AG08396 (cell line): ENCODE measurements at regions not wholly inside any gene's neighbourhood (a gene's known extent, or its start where the extent isn't known, plus 50 kb on each side); places are given as distances from the start of the nearest gene placed in this dataset.

Experiments
- DNase-seq: peaks from one replicate; pipeline ENCODE4 v3.0.0; 2012; ENCODE audit warnings: low spot score, mixed read lengths

GRCh38 chr5:66306105-66306843 is 162.2 kb downstream of the SREK1 start:
- DNase-seq: peak; percentile 84

GRCh38 chr5:66306844-66307315 is 162.8 kb downstream of the SREK1 start:
- no peak for DNase-seq

- DNase-seq: peak; percentile 60
These were observed 163.6 kb downstream of the SREK1 start for GRCh38 chr5:66307647-66308241.

GRCh38 chr5:66312266-66312665 is 168.2 kb downstream of the SREK1 start:
- DNase-seq: no peak

- no peak for DNase-seq
These were observed 171.7 kb downstream of the SREK1 start for GRCh38 chr5:66315784-66316183.

GRCh38 chr5:66322786-66323528 is 178.9 kb downstream of the SREK1 start:
- no peak for DNase-seq

GRCh38 chr5:66323529-66323895 is 179.4 kb downstream of the SREK1 start:
- DNase-seq: no peak

- no peak for DNase-seq
These were observed 180.3 kb downstream of the SREK1 start for GRCh38 chr5:66324357-66324756.

- DNase-seq: no peak
These were observed 182.2 kb downstream of the SREK1 start for GRCh38 chr5:66326276-66326675.

- no peak for DNase-seq
These were observed 182.9 kb downstream of the SREK1 start for GRCh38 chr5:66327008-66327407.

GRCh38 chr5:66329078-66329477 is 185.0 kb downstream of the SREK1 start:
- DNase-seq: no peak

GRCh38 chr5:66333192-66333591 is 189.1 kb downstream of the SREK1 start:
- no peak for DNase-seq

- no peak for DNase-seq
These were observed 193.6 kb downstream of the SREK1 start for GRCh38 chr5:66337626-66338226.

- no peak for DNase-seq
These were observed 194.7 kb downstream of the SREK1 start for GRCh38 chr5:66338828-66339227.

- DNase-seq: no peak
These were observed 195.8 kb downstream of the SREK1 start for GRCh38 chr5:66339896-66340295.

- DNase-seq: no peak
These were observed 196.7 kb downstream of the SREK1 start for GRCh38 chr5:66340786-66341185.

- no peak for DNase-seq
These were observed 198.3 kb downstream of the SREK1 start for GRCh38 chr5:66342341-66342880.

- no peak for DNase-seq
These were observed 199.4 kb downstream of the SREK1 start for GRCh38 chr5:66343370-66344071.

- no peak for DNase-seq
These were observed 200.4 kb downstream of the SREK1 start for GRCh38 chr5:66344544-66344943.

GRCh38 chr5:66345281-66345680 is 201.2 kb downstream of the SREK1 start:
- DNase-seq: no peak

- DNase-seq: no peak
These were observed 202.8 kb downstream of the SREK1 start for GRCh38 chr5:66346869-66347268.
